H9 (cell line): ENCODE measurements at regions not wholly inside any gene's neighbourhood (a gene's known extent, or its start where the extent isn't known, plus 50 kb on each side); places are given as distances from the start of the nearest gene placed in this dataset.

Experiments used
- DNase-seq: peaks from one replicate; pipeline ENCODE4 v3.0.0-alpha.2; 2017
- H2AFZ ChIP-seq: one replicate; pipeline ENCODE4 v1.6.1; 2013; ENCODE audit warnings: mild to moderate bottlenecking, low read length, control low read depth, moderate library complexity
- H2AK5ac ChIP-seq: 2 replicates; pipeline ENCODE4 v1.6.1; 2013; ENCODE audit warnings: low read length, control low read depth, mixed read lengths; ENCODE audit not compliant: insufficient read length
- H2BK120ac ChIP-seq: one replicate; pipeline ENCODE4 v1.6.1; 2013; ENCODE audit warnings: low read depth, mild to moderate bottlenecking, low read length, control low read depth, inconsistent platforms; ENCODE audit not compliant: poor library complexity, severe bottlenecking
- H2BK12ac ChIP-seq: 2 replicates; pipeline ENCODE4 v1.6.1; 2013; ENCODE audit warnings: low read length, control low read depth, mixed read lengths, low read depth; ENCODE audit not compliant: insufficient read length
- H2BK15ac ChIP-seq: 2 replicates; pipeline ENCODE4 v1.6.1; 2013; ENCODE audit warnings: low read depth, low read length, control low read depth
- H2BK20ac ChIP-seq: one replicate; pipeline ENCODE4 v1.6.1; 2013; ENCODE audit warnings: low read depth, mild to moderate bottlenecking, low read length, control low read depth, inconsistent platforms; ENCODE audit not compliant: poor library complexity, severe bottlenecking
- H2BK5ac ChIP-seq: 2 replicates; pipeline ENCODE4 v1.6.1; 2013; ENCODE audit warnings: low read length, control low read depth, mixed read lengths; ENCODE audit not compliant: insufficient read length
- H3K14ac ChIP-seq: 2 replicates; pipeline ENCODE4 v1.6.1; 2013; ENCODE audit warnings: low read length, control low read depth; ENCODE audit not compliant: insufficient read depth
- H3K18ac ChIP-seq: 2 replicates; pipeline ENCODE4 v1.6.1; 2013; ENCODE audit warnings: low read depth, mild to moderate bottlenecking, mixed read lengths, low read length, control low read depth; ENCODE audit not compliant: insufficient read length
- H3K23ac ChIP-seq: 2 replicates; pipeline ENCODE4 v1.6.1; 2013; ENCODE audit warnings: low read length, control low read depth, mixed read lengths, low read depth; ENCODE audit not compliant: insufficient read length
- H3K23me2 ChIP-seq: 2 replicates; pipeline ENCODE4 v1.6.1; 2013; ENCODE audit warnings: low read depth, mild to moderate bottlenecking, mixed read lengths, low read length, control low read depth; ENCODE audit not compliant: insufficient read length, poor library complexity, severe bottlenecking
- H3K27ac ChIP-seq: 2 replicates; pipeline ENCODE4 v1.5.1; 2013; ENCODE audit warnings: low read length, control low read depth, mixed read lengths, low read depth; ENCODE audit not compliant: insufficient read length
- H3K27me3 ChIP-seq: 2 replicates; pipeline ENCODE4 v1.6.1; 2013; ENCODE audit warnings: low read length, control low read depth, inconsistent platforms; ENCODE audit not compliant: insufficient read depth
- H3K4ac ChIP-seq: 2 replicates; pipeline ENCODE4 v1.6.1; 2013; ENCODE audit warnings: low read depth, mild to moderate bottlenecking, control low read depth, inconsistent platforms, low read length, moderate library complexity
- H3K4me1 ChIP-seq: 2 replicates; pipeline ENCODE4 v1.6.1; 2013; ENCODE audit warnings: low read length, control low read depth, inconsistent platforms; ENCODE audit not compliant: insufficient read depth
- H3K4me2 ChIP-seq: 2 replicates; pipeline ENCODE4 v1.6.1; 2013; ENCODE audit warnings: low read length, control low read depth, mixed read lengths; ENCODE audit not compliant: insufficient read length, insufficient read depth
- H3K56ac ChIP-seq: 2 replicates; pipeline ENCODE4 v1.6.1; 2013; ENCODE audit warnings: low read depth, mild to moderate bottlenecking, mixed read lengths, low read length, control low read depth; ENCODE audit not compliant: insufficient read length
- H3K79me1 ChIP-seq: 2 replicates; pipeline ENCODE4 v1.6.1; 2013; ENCODE audit warnings: low read depth, mild to moderate bottlenecking, moderate library complexity, low read length, control low read depth, inconsistent platforms; ENCODE audit not compliant: insufficient read depth, poor library complexity, severe bottlenecking
- H3K79me2 ChIP-seq: 2 replicates; pipeline ENCODE4 v1.6.1; 2013; ENCODE audit warnings: low read length, control low read depth, inconsistent platforms; ENCODE audit not compliant: insufficient read depth
- H3K9ac ChIP-seq: 2 replicates; pipeline ENCODE4 v1.6.1; 2013; ENCODE audit warnings: low read length, control low read depth, mixed read lengths; ENCODE audit not compliant: insufficient read length; ENCODE audit errors: extremely low read depth
- H3K9me3 ChIP-seq: one replicate; pipeline ENCODE4 v1.6.1; 2013; ENCODE audit warnings: low read depth, low read length, inconsistent platforms; ENCODE audit not compliant: control insufficient read depth
- H3T11ph ChIP-seq: one replicate; pipeline ENCODE4 v1.6.1; 2013; ENCODE audit warnings: mild to moderate bottlenecking, low read length, control low read depth, inconsistent platforms
- H4K20me1 ChIP-seq: one replicate; pipeline ENCODE4 v1.6.1; 2013; ENCODE audit not compliant: control insufficient read depth, insufficient read length, insufficient read depth
- H4K5ac ChIP-seq: 2 replicates; pipeline ENCODE4 v1.6.1; 2013; ENCODE audit warnings: low read depth, mild to moderate bottlenecking, mixed read lengths, low read length, control low read depth; ENCODE audit not compliant: insufficient read length
- H4K8ac ChIP-seq: replicated peaks from 2 replicates; pipeline ENCODE4 v1.6.1; 2013; ENCODE audit warnings: low read length, control low read depth, mixed read lengths, low read depth; ENCODE audit not compliant: insufficient read length
- H4K91ac ChIP-seq: 2 replicates; pipeline ENCODE4 v1.6.1; 2013; ENCODE audit warnings: low read depth, mild to moderate bottlenecking, moderate library complexity, mixed read lengths, low read length, control low read depth; ENCODE audit not compliant: insufficient read length
- H3K27ac Mint-ChIP-seq, 3 experiments: 2 replicates in 2 of 3; 3 replicates in 1 of 3; pipeline ENCODE4 v1.8.0; 2020 to 2021; ENCODE audit warnings: mixed read lengths in 3 of 3, mild to moderate bottlenecking in 1 of 3, moderate library complexity in 1 of 3
- H3K27me3 Mint-ChIP-seq: 2 replicates; pipeline ENCODE4 v1.8.0; 2021; ENCODE audit warnings: low read depth, mild to moderate bottlenecking, moderate library complexity, mixed read lengths
- H3K36me3 Mint-ChIP-seq, 3 experiments: 2 replicates in 2 of 3; 3 replicates in 1 of 3; pipeline ENCODE4 v1.8.0; 2020 to 2021; ENCODE audit warnings: low read depth in 3 of 3, mixed read lengths in 3 of 3; ENCODE audit not compliant: insufficient read depth in 1 of 3
- H3K4me1 Mint-ChIP-seq, 2 experiments: 2 replicates each; pipeline ENCODE4 v1.8.0; 2020; ENCODE audit warnings: mixed read lengths in 2 of 2
- H3K4me3 Mint-ChIP-seq, 2 experiments: 2 replicates in 1 of 2; 3 replicates in 1 of 2; pipeline ENCODE4 v1.8.0; 2020 to 2021; ENCODE audit warnings: mild to moderate bottlenecking in 2 of 2, mixed read lengths in 2 of 2, moderate library complexity in 1 of 2
- H3K9me3 Mint-ChIP-seq, 2 experiments: 2 replicates in 1 of 2; 3 replicates in 1 of 2; pipeline ENCODE4 v1.8.0; 2020; ENCODE audit warnings: mild to moderate bottlenecking in 2 of 2, mixed read lengths in 2 of 2, moderate library complexity in 1 of 2
- CTCF ChIP-seq: fragments of 200-600 bp; sonication (generic); conservative IDR thresholded peaks from 3 replicates; pipeline ENCODE4 v1.8.0; 2021; ENCODE audit warnings: antibody characterized with exemption, mild to moderate bottlenecking
- WGBS: extraction: QIAGEN DNeasy Blood & Tissue Kit; methylation state at CpG from one replicate; pipeline ENCODE4 v1.1.7; 2013; ENCODE audit warnings: missing lambda C conversion rate, low lambda C conversion rate, mixed read lengths; ENCODE audit not compliant: insufficient read length; ENCODE audit errors: extremely low coverage; 5-methylcytosine and 5-hydroxymethylcytosine counted together

GRCh38 chr21:41681939-41682718 lies 84.7 kb downstream of the RIPK4 start:
- peaks cover 32 to 59% of the 10 kb centered on the region in 2 experiments for H3K4me1 Mint-ChIP-seq
- Histone ChIP-seq H2BK20ac (no peak overlapping the region), H3K4ac (no peak overlapping the region), H2BK12ac (no peak overlapping the region), H2BK5ac (no peak overlapping the region), H3K56ac (no peak overlapping the region), H3K9ac (no peak overlapping the region), H4K20me1 (no peaks in the 10 kb centered on the region), H3T11ph (no peak overlapping the region), H2AK5ac (no peak overlapping the region), H3K14ac (no peak overlapping the region; the same call in 1 of the 2 replicates), H4K5ac (no peak overlapping the region), H2BK15ac (no peak overlapping the region), H3K27me3 (no peaks in the 10 kb centered on the region), H3K9me3 (no peaks in the 10 kb centered on the region), H3K23me2 (no peaks in the 10 kb centered on the region), H2BK120ac (no peak overlapping the region), H3K27ac (no peak overlapping the region), H2AFZ (no peak overlapping the region), H3K18ac (no peak overlapping the region), H3K4me1 (no peaks in the 10 kb centered on the region; the same call in 1 of the 2 replicates), H3K4me2 (no peak overlapping the region), H4K8ac (no peak overlapping the region), H3K23ac (no peak overlapping the region), H4K91ac (no peak overlapping the region), H3K79me2 (no peaks in the 10 kb centered on the region), H3K79me1 (no peaks in the 10 kb centered on the region)
- H3K36me3 Mint-ChIP-seq, result no peaks in the 10 kb centered on the region; a peak in 1 of 7 replicates
- peaks cover 3% of the 10 kb centered on the region; the same call in 1 of the 2 replicates for H3K27me3 Mint-ChIP-seq
- WGBS, result no CpG with 5 or more reads among the region's 24 CpGs
- no peak for DNase-seq
- no peak overlapping the region for H3K4me3 Mint-ChIP-seq
- no peak overlapping the region for H3K27ac Mint-ChIP-seq
- TF ChIP-seq CTCF, result no peak
- H3K9me3 Mint-ChIP-seq, result no peaks in the 10 kb centered on the region
